ENCODE measurements at regions not wholly inside any gene's neighbourhood (a gene's known extent, or its start where the extent isn't known, plus 50 kb on each side); places are given as distances from the start of the nearest gene placed in this dataset.

DNA sequence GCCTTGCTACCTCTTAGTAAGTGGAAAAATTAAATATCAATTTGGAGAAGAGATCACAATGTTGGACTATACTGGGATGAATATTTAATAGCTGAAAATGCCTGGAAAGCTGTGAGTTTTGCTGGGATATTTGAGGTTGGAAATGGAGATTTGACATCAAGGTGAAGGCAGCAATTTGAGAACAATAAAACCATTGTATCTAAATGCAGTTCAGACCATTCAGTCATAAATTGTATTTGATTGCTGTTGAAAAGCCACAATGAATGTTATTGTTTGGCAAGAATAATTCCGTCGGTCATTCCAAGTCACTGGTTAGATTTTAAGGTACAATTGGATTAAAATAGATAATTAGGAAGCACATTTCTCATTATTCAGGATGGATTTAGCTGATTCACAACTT lies 325.6 kb downstream of the HRH4 start:
- H3K4me3 ChIP-seq (ENCODE audit: low read depth, low read length) = no peak overlapping the region
- DNase-seq (ENCODE audit: low read depth) = no peak
- TF ChIP-seq, protein P1, sequence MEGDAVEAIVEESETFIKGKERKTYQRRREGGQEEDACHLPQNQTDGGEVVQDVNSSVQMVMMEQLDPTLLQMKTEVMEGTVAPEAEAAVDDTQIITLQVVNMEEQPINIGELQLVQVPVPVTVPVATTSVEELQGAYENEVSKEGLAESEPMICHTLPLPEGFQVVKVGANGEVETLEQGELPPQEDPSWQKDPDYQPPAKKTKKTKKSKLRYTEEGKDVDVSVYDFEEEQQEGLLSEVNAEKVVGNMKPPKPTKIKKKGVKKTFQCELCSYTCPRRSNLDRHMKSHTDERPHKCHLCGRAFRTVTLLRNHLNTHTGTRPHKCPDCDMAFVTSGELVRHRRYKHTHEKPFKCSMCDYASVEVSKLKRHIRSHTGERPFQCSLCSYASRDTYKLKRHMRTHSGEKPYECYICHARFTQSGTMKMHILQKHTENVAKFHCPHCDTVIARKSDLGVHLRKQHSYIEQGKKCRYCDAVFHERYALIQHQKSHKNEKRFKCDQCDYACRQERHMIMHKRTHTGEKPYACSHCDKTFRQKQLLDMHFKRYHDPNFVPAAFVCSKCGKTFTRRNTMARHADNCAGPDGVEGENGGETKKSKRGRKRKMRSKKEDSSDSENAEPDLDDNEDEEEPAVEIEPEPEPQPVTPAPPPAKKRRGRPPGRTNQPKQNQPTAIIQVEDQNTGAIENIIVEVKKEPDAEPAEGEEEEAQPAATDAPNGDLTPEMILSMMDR (IDR thresholded peaks at IDR 0.05; ENCODE audit: insufficient read depth, low read length, severe bottlenecking) = no peak
- no peaks in the 10 kb centered on the region for H3K36me3 ChIP-seq (ENCODE audit: control insufficient read depth, insufficient read depth, low read length)
- no peaks in the 10 kb centered on the region for H3K27me3 ChIP-seq (ENCODE audit: control insufficient read depth, insufficient read depth, low read length)
- FAIRE-seq = no peak

DNA sequence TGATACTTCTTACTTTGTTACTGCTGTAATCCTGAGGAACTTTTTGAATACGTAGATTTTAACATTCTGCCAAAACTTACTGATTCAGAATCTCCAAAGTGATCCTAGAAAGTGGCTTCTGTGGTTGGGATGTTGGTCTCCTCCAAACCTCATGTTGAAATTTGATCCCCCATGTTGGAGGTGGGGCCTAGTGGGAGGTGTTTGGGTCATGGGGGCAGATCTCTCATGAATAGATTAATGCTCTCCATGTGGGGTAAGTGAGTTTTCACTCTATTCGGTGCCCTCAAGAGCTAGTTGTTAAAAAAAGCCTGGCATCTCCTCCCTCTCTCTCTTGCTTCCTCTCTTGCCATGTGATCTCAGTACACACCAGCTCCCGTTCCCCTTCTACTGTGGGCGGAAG lies 329.9 kb downstream of the HRH4 start:
- Histone ChIP-seq H3K36me3 (ENCODE audit: control insufficient read depth, insufficient read depth, low read length) (no peaks in the 10 kb centered on the region), H3K27me3 (ENCODE audit: control insufficient read depth, insufficient read depth, low read length) (no peaks in the 10 kb centered on the region), H3K4me3 (ENCODE audit: low read depth, low read length) (no peak overlapping the region)
- FAIRE-seq = no peak
- TF ChIP-seq, protein P1 (IDR thresholded peaks at IDR 0.05; ENCODE audit: insufficient read depth, low read length, severe bottlenecking) = no peak
- DNase-seq (ENCODE audit: low read depth) = no peak

DNA sequence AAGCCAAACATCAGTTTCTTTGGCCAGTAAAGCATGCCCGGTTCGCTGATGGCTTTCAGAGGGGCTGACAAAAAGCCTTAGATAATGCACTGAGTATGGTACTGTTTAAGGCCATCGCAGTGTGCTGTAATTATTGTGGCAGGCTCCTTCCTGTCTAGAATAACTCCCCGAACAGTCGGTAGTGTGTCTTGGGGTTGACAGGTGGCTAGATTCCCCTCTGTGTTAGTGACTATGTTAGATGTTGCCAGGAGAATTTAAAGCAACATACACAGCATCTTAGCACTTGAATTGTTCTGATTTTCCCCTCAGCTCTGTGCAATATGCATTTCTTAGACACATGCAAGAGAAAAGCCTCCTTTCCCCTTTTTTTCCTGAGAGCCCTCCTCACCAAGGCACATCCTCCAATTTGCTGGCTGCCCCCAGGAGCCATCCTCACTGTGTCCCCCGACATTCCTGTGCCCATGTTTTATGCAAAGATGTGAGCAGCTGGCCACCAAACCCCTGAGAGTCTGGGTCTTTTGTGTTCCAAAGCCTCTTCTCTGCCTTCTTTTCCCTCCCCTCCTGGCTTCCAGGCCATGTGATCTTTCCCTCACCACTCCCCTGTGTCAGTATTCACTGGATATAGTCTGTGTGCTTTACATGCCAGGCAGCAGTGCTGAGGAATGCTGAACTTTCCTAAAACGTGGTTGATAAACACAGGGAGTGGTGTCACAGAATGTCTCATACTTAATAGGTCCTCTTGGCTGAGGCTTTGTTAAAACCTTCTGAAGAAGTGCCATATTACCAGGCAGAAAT lies 331.5 kb downstream of the HRH4 start:
- DNase-seq (ENCODE audit: low read depth) (no peak), FAIRE-seq (no peak)
- no peaks in the 10 kb centered on the region for H3K27me3 ChIP-seq (ENCODE audit: control insufficient read depth, insufficient read depth, low read length)
- TF ChIP-seq, protein P1 (IDR thresholded peaks at IDR 0.05; ENCODE audit: insufficient read depth, low read length, severe bottlenecking) = no peak
- H3K36me3 ChIP-seq (ENCODE audit: control insufficient read depth, insufficient read depth, low read length) = no peaks in the 10 kb centered on the region
- no peak overlapping the region for H3K4me3 ChIP-seq (ENCODE audit: low read depth, low read length)

DNA sequence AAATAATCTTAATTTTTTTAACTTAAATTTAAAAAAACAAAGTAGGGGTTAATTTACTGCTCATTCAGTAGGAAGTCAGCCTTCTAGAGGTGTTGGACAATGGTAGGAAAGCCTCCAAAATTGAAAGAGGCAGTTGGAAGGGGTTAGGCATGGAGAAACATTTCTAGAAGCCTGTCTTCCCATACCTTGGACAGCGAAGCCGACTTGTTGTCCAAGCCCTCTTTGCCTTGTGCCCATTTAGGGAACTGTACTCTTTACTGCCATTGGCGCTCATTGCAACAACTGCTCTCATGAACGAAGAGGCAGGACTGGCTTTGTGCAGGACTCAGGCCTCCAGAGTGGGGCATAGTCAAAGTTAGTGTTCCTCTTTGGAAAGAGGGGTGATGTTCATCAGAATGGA lies 333.3 kb downstream of the HRH4 start:
- H3K27me3 ChIP-seq (ENCODE audit: control insufficient read depth, insufficient read depth, low read length) = no peaks in the 10 kb centered on the region
- no peak for FAIRE-seq
- TF ChIP-seq, protein P1 (IDR thresholded peaks at IDR 0.05; ENCODE audit: insufficient read depth, low read length, severe bottlenecking) = no peak

DNA sequence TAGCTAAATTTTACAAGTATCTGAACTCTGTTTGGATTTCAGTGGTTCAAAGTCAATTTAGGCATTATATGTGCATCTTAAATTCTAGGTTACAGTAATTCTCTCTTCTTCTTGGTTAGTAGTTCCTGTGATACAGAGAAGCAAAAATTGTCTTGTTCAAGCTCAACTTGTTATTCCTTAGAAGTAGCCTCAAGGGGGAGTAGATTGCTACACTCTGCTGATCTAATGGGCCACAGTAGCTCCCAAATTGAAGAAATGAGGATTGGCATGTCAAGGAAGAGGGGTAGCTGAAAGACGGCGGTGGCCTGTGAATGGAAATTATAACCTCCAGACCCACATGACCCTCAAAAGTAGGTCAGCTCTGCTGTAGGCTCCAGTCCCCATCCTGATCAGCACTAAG lies 334.7 kb downstream of the HRH4 start:
- FAIRE-seq (no peak), DNase-seq (ENCODE audit: low read depth) (no peak)
- Histone ChIP-seq H3K27me3 (ENCODE audit: control insufficient read depth, insufficient read depth, low read length) (no peaks in the 10 kb centered on the region), H3K4me3 (ENCODE audit: low read depth, low read length) (no peak overlapping the region), H3K36me3 (ENCODE audit: control insufficient read depth, insufficient read depth, low read length) (no peaks in the 10 kb centered on the region)
- TF ChIP-seq, protein P1 (IDR thresholded peaks at IDR 0.05; ENCODE audit: insufficient read depth, low read length, severe bottlenecking) = no peak

More for the DNA sequence above, 333.3 kb downstream of the HRH4 start:
- H3K4me3 ChIP-seq (ENCODE audit: low read depth, low read length) = no peak overlapping the region
- H3K36me3 ChIP-seq (ENCODE audit: control insufficient read depth, insufficient read depth, low read length) = no peaks in the 10 kb centered on the region
- no peak for DNase-seq (ENCODE audit: low read depth)

DNA sequence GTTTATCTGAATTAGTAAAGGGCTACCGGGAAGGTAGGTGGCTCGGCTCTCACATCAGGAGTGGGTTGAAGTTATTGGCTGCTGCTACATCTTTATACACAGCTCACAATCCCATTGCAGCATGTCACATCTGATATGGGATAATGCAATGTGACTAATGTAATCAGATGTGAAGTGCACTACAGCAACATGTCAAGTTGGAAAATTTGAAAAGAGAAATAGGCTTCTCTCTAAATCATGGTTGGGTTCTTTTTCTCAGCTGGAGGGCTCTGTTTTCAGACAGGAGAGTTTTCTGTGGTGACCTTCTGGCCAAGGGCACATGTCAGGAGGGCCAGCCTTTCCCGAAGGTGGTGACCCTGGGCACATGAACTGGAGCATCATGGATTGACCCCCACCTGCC lies 337.5 kb downstream of the HRH4 start:
- H3K4me3 ChIP-seq (ENCODE audit: low read depth, low read length) = no peak overlapping the region
- TF ChIP-seq, protein P1 (IDR thresholded peaks at IDR 0.05; ENCODE audit: insufficient read depth, low read length, severe bottlenecking) = no peak
- H3K36me3 ChIP-seq (ENCODE audit: control insufficient read depth, insufficient read depth, low read length) = no peaks in the 10 kb centered on the region
- DNase-seq (ENCODE audit: low read depth) = no peak
- no peaks in the 10 kb centered on the region for H3K27me3 ChIP-seq (ENCODE audit: control insufficient read depth, insufficient read depth, low read length)
- FAIRE-seq = no peak
